HG03066 (cell line): ENCODE measurements at regions not wholly inside any gene's neighbourhood (a gene's known extent, or its start where the extent isn't known, plus 50 kb on each side); places are given as distances from the start of the nearest gene placed in this dataset.

Experiments
- ATAC-seq: cut with Tn5 transposase; IDR thresholded peaks from one replicate; pipeline ENCODE4 v1.9.1; 2021; ENCODE audit warnings: low read depth; ENCODE audit not compliant: unreplicated experiment

GRCh38 chr13:55359067-55359466, 1781.7 kb upstream of the PRR20A start:
- no peak for ATAC-seq

- ATAC-seq, result no peak
Observed at GRCh38 chr13:55361141-55361540, 1779.6 kb upstream of the PRR20A start.

DNA sequence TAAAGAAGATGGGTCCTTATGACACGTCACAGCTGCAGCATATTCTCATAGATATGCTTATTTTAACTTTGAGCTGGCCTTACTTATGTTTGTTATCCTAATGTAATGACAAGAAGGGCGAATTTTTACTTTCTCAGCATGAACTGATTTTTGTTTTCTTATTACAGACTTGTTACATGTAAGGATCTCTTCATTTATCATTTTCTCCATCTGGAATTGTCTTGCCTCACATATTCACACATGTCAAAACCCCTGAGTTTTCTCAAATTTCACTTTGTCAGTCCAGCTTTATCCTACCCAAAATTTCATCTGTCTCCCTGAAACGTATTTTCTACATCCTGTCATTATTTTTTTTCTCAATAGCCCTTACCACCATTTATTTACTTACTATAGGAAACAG, 1774.0 kb upstream of the PRR20A start:
- no peak for ATAC-seq

- ATAC-seq, result no peak
Observed at GRCh38 chr13:55394470-55394869, 1746.2 kb upstream of the PRR20A start.

DNA sequence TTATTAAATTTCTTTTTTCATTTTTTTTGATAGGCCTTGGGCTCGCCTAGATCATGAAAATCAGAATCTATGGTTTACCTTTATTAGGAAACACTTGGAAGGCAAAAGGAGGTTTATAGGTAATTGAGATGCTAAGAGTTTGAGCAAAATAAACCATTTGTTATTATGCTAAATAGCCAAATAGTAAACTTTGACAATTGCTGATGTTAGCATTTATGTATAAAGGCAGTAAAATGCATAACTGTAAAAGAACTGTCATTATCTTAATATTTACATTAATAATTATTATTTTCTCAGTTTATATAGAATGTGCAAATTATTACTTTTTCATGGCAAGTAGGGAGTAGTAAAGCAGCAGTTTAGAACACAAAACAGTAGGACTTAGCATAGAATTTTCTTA, 1737.8 kb upstream of the PRR20A start:
- no peak for ATAC-seq

GRCh38 chr13:55403887-55404487, 1736.7 kb upstream of the PRR20A start:
- ATAC-seq, result no peak

GRCh38 chr13:55410398-55411330, 1730.1 kb upstream of the PRR20A start:
- ATAC-seq, result no peak

GRCh38 chr13:55418095-55418494, 1722.6 kb upstream of the PRR20A start:
- ATAC-seq, result no peak

DNA sequence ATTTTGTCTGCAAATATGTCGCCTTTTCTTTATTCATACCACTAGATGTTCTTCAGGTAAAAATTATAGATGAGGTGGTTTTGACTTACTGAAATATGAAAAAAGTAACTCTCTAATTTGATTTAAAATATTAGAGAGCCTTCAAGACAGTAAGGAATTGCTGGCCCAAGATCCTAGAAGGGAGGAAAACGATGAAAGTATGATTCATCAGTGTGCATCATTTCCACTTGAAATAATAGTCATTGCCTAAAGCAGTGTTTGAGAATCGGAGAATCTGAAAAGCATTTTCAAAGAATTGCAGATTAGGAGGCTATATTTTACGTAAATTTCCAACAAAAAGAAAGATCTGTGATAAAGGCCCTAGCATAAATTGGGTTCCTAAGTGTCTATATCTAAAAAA, 1707.9 kb upstream of the PRR20A start:
- ATAC-seq, result no peak

- no peak for ATAC-seq
Observed at GRCh38 chr13:55437162-55437561, 1703.6 kb upstream of the PRR20A start.

DNA sequence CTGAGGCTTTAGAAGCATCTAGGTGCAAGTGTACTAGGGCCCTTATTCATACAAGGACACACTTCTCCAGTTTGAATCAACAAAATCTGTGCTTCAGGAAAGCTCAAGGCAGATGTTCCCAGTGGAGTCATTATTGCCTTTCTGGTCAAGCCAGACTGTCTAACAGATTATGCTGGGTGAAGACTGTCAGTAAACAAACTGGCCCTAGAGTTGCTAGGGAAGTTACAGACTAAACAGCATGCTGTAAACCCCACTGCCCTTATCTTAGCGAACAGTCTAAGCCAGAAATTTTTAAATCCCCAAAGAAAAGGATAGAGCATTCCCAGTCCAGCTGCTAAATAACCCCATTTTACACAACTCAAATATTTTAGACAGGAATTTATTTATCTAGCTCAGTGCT, 1701.3 kb upstream of the PRR20A start:
- ATAC-seq, result no peak

- no peak for ATAC-seq
Observed at GRCh38 chr13:55440465-55441085, 1700.1 kb upstream of the PRR20A start.

DNA sequence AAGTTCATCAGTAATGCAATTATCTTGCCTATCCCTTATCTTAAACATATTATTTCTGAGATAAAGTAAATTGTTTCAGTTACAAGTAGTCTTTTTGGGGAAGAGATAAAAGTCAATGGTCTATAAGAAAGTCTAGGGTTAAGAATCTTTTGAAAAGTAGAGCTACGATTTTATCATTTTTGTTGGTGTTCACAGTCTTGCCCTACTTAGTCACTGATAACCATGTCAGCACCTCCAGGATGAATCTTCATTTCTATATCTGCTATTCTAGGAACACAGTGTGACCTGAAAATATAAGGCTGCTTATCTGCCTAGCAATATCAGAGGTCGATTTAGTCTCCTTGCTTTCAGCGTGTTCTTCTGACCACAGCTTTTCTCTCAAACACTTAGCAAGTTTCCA, 1676.5 kb upstream of the PRR20A start:
- no peak for ATAC-seq

GRCh38 chr13:55467476-55467875, 1673.2 kb upstream of the PRR20A start:
- ATAC-seq, result no peak

GRCh38 chr13:55483626-55484158, 1657.0 kb upstream of the PRR20A start:
- ATAC-seq, result no peak

DNA sequence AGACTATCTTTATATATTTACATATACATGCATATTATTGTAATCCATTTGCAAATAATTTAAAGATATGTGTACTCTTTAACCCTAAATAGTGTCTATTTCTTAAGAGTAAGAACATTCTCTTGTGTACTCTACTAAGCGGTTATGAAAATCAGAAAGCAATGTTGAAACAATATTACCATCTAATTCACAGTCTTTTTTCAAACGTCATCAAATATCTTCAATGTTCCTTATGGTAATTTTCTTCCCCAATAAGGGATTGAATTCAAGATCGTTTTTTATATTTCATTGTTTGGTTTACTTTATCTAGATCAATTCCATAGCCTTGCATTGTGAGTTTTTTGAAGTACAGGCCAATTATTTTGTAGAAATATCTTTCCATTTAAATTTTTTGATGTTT, 1647.4 kb upstream of the PRR20A start:
- no peak for ATAC-seq

DNA sequence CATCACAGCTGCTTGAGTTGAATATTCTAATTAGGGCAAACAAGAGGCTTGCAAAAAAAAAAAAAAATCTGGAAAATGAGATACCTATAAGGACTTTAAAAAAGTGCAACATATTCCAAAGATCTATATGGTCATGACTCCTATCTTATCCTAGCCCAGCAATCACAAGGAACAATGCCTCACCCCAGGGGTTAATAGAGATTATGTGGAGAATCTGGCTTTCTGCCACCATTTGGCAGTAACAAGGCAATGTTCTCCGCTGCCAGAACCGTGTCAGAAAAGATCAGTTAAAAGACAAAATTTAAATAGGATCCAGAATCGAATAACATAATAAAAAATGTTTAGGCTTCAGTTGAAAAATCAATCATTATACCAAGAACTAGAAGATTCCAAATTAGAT, 1643.2 kb upstream of the PRR20A start:
- no peak for ATAC-seq

GRCh38 chr13:55500694-55501093, 1640.0 kb upstream of the PRR20A start:
- ATAC-seq, result no peak

DNA sequence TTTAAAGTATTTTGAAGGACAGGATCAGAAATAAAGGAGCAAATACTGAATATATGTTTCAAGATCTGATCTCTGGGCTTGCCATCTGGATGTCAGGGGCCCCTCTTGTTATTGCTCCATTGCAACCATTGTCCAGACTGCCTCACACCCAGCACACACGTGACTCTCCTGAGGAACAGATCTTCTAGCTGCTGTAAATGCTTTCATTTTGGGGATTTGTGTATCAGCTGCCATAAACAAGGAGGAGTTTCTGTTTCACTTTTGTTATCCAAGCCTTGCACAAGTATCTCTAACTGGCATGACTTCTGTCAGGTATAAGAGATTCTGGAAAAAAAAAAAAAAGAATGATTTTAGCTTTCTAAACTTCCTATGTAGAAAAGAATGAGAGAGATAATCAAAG, 1624.1 kb upstream of the PRR20A start:
- ATAC-seq, result no peak

DNA sequence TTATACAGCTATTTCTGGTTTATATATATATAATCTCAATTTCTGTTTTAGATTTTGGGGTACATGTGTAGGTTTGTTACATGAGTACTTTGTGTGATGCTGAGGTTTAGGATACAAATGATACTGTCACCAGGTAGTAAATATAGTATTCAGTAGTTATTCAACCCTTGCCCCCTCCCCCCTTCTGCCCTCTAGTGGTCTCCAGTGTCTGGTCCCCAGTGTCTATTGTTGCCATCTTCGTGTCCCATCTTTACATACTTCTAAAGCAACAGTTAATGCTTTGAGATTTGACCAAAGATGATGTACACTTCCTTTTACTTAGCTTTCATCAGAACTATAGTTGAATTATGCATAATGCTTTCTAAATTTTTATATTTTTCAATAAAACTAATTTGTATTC, 1623.4 kb upstream of the PRR20A start:
- ATAC-seq, result no peak

DNA sequence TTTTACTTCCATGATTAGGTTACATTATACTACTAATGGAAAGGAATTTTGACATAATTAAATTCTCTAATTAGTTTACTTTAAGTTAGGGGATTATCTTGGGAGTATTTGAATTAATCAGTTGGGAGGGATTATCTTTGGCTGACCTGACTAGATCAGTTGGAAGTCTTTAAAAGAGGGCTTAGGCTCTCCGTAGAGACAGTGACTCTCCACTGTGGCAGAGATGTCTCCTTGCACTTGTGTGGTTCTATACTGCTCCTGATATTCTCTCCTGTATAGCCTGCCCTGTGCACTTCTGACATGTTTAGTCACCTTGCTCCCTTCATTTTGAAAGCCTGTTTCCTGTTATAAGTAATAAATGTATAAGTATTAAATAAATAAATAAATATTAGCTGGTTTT, 1612.3 kb upstream of the PRR20A start:
- no peak for ATAC-seq
